H9 (cell line): ENCODE measurements at regions not wholly inside any gene's neighbourhood (a gene's known extent, or its start where the extent isn't known, plus 50 kb on each side); places are given as distances from the start of the nearest gene placed in this dataset.

Experiments used
- DNase-seq: peaks from one replicate; pipeline ENCODE4 v3.0.0-alpha.2; 2017
- H2AFZ ChIP-seq: one replicate; pipeline ENCODE4 v1.6.1; 2013; ENCODE audit warnings: mild to moderate bottlenecking, low read length, control low read depth, moderate library complexity
- H2AK5ac ChIP-seq: 2 replicates; pipeline ENCODE4 v1.6.1; 2013; ENCODE audit warnings: low read length, control low read depth, mixed read lengths; ENCODE audit not compliant: insufficient read length
- H2BK120ac ChIP-seq: one replicate; pipeline ENCODE4 v1.6.1; 2013; ENCODE audit warnings: low read depth, mild to moderate bottlenecking, low read length, control low read depth, inconsistent platforms; ENCODE audit not compliant: poor library complexity, severe bottlenecking
- H2BK12ac ChIP-seq: 2 replicates; pipeline ENCODE4 v1.6.1; 2013; ENCODE audit warnings: low read length, control low read depth, mixed read lengths, low read depth; ENCODE audit not compliant: insufficient read length
- H2BK15ac ChIP-seq: 2 replicates; pipeline ENCODE4 v1.6.1; 2013; ENCODE audit warnings: low read depth, low read length, control low read depth
- H2BK20ac ChIP-seq: one replicate; pipeline ENCODE4 v1.6.1; 2013; ENCODE audit warnings: low read depth, mild to moderate bottlenecking, low read length, control low read depth, inconsistent platforms; ENCODE audit not compliant: poor library complexity, severe bottlenecking
- H2BK5ac ChIP-seq: 2 replicates; pipeline ENCODE4 v1.6.1; 2013; ENCODE audit warnings: low read length, control low read depth, mixed read lengths; ENCODE audit not compliant: insufficient read length
- H3K14ac ChIP-seq: 2 replicates; pipeline ENCODE4 v1.6.1; 2013; ENCODE audit warnings: low read length, control low read depth; ENCODE audit not compliant: insufficient read depth
- H3K18ac ChIP-seq: 2 replicates; pipeline ENCODE4 v1.6.1; 2013; ENCODE audit warnings: low read depth, mild to moderate bottlenecking, mixed read lengths, low read length, control low read depth; ENCODE audit not compliant: insufficient read length
- H3K23ac ChIP-seq: 2 replicates; pipeline ENCODE4 v1.6.1; 2013; ENCODE audit warnings: low read length, control low read depth, mixed read lengths, low read depth; ENCODE audit not compliant: insufficient read length
- H3K23me2 ChIP-seq: 2 replicates; pipeline ENCODE4 v1.6.1; 2013; ENCODE audit warnings: low read depth, mild to moderate bottlenecking, mixed read lengths, low read length, control low read depth; ENCODE audit not compliant: insufficient read length, poor library complexity, severe bottlenecking
- H3K27ac ChIP-seq: 2 replicates; pipeline ENCODE4 v1.5.1; 2013; ENCODE audit warnings: low read length, control low read depth, mixed read lengths, low read depth; ENCODE audit not compliant: insufficient read length
- H3K27me3 ChIP-seq: 2 replicates; pipeline ENCODE4 v1.6.1; 2013; ENCODE audit warnings: low read length, control low read depth, inconsistent platforms; ENCODE audit not compliant: insufficient read depth
- H3K4ac ChIP-seq: 2 replicates; pipeline ENCODE4 v1.6.1; 2013; ENCODE audit warnings: low read depth, mild to moderate bottlenecking, control low read depth, inconsistent platforms, low read length, moderate library complexity
- H3K4me1 ChIP-seq: 2 replicates; pipeline ENCODE4 v1.6.1; 2013; ENCODE audit warnings: low read length, control low read depth, inconsistent platforms; ENCODE audit not compliant: insufficient read depth
- H3K4me2 ChIP-seq: 2 replicates; pipeline ENCODE4 v1.6.1; 2013; ENCODE audit warnings: low read length, control low read depth, mixed read lengths; ENCODE audit not compliant: insufficient read length, insufficient read depth
- H3K56ac ChIP-seq: 2 replicates; pipeline ENCODE4 v1.6.1; 2013; ENCODE audit warnings: low read depth, mild to moderate bottlenecking, mixed read lengths, low read length, control low read depth; ENCODE audit not compliant: insufficient read length
- H3K79me1 ChIP-seq: 2 replicates; pipeline ENCODE4 v1.6.1; 2013; ENCODE audit warnings: low read depth, mild to moderate bottlenecking, moderate library complexity, low read length, control low read depth, inconsistent platforms; ENCODE audit not compliant: insufficient read depth, poor library complexity, severe bottlenecking
- H3K79me2 ChIP-seq: 2 replicates; pipeline ENCODE4 v1.6.1; 2013; ENCODE audit warnings: low read length, control low read depth, inconsistent platforms; ENCODE audit not compliant: insufficient read depth
- H3K9ac ChIP-seq: 2 replicates; pipeline ENCODE4 v1.6.1; 2013; ENCODE audit warnings: low read length, control low read depth, mixed read lengths; ENCODE audit not compliant: insufficient read length; ENCODE audit errors: extremely low read depth
- H3K9me3 ChIP-seq: one replicate; pipeline ENCODE4 v1.6.1; 2013; ENCODE audit warnings: low read depth, low read length, inconsistent platforms; ENCODE audit not compliant: control insufficient read depth
- H3T11ph ChIP-seq: one replicate; pipeline ENCODE4 v1.6.1; 2013; ENCODE audit warnings: mild to moderate bottlenecking, low read length, control low read depth, inconsistent platforms
- H4K20me1 ChIP-seq: one replicate; pipeline ENCODE4 v1.6.1; 2013; ENCODE audit not compliant: control insufficient read depth, insufficient read length, insufficient read depth
- H4K5ac ChIP-seq: 2 replicates; pipeline ENCODE4 v1.6.1; 2013; ENCODE audit warnings: low read depth, mild to moderate bottlenecking, mixed read lengths, low read length, control low read depth; ENCODE audit not compliant: insufficient read length
- H4K8ac ChIP-seq: replicated peaks from 2 replicates; pipeline ENCODE4 v1.6.1; 2013; ENCODE audit warnings: low read length, control low read depth, mixed read lengths, low read depth; ENCODE audit not compliant: insufficient read length
- H4K91ac ChIP-seq: 2 replicates; pipeline ENCODE4 v1.6.1; 2013; ENCODE audit warnings: low read depth, mild to moderate bottlenecking, moderate library complexity, mixed read lengths, low read length, control low read depth; ENCODE audit not compliant: insufficient read length
- H3K27ac Mint-ChIP-seq, 3 experiments: 2 replicates in 2 of 3; 3 replicates in 1 of 3; pipeline ENCODE4 v1.8.0; 2020 to 2021; ENCODE audit warnings: mixed read lengths in 3 of 3, mild to moderate bottlenecking in 1 of 3, moderate library complexity in 1 of 3
- H3K27me3 Mint-ChIP-seq: 2 replicates; pipeline ENCODE4 v1.8.0; 2021; ENCODE audit warnings: low read depth, mild to moderate bottlenecking, moderate library complexity, mixed read lengths
- H3K36me3 Mint-ChIP-seq, 3 experiments: 2 replicates in 2 of 3; 3 replicates in 1 of 3; pipeline ENCODE4 v1.8.0; 2020 to 2021; ENCODE audit warnings: low read depth in 3 of 3, mixed read lengths in 3 of 3; ENCODE audit not compliant: insufficient read depth in 1 of 3
- H3K4me1 Mint-ChIP-seq, 2 experiments: 2 replicates each; pipeline ENCODE4 v1.8.0; 2020; ENCODE audit warnings: mixed read lengths in 2 of 2
- H3K4me3 Mint-ChIP-seq, 2 experiments: 2 replicates in 1 of 2; 3 replicates in 1 of 2; pipeline ENCODE4 v1.8.0; 2020 to 2021; ENCODE audit warnings: mild to moderate bottlenecking in 2 of 2, mixed read lengths in 2 of 2, moderate library complexity in 1 of 2
- H3K9me3 Mint-ChIP-seq, 2 experiments: 2 replicates in 1 of 2; 3 replicates in 1 of 2; pipeline ENCODE4 v1.8.0; 2020; ENCODE audit warnings: mild to moderate bottlenecking in 2 of 2, mixed read lengths in 2 of 2, moderate library complexity in 1 of 2
- WGBS: extraction: QIAGEN DNeasy Blood & Tissue Kit; methylation state at CpG from one replicate; pipeline ENCODE4 v1.1.7; 2013; ENCODE audit warnings: missing lambda C conversion rate, low lambda C conversion rate, mixed read lengths; ENCODE audit not compliant: insufficient read length; ENCODE audit errors: extremely low coverage; 5-methylcytosine and 5-hydroxymethylcytosine counted together
- TF ChIP-seq, protein P1 (sequence below): fragments of 200-600 bp; sonication (generic); conservative IDR thresholded peaks from 3 replicates; pipeline ENCODE4 v1.8.0; 2021; ENCODE audit warnings: antibody characterized with exemption, mild to moderate bottlenecking

DNA sequence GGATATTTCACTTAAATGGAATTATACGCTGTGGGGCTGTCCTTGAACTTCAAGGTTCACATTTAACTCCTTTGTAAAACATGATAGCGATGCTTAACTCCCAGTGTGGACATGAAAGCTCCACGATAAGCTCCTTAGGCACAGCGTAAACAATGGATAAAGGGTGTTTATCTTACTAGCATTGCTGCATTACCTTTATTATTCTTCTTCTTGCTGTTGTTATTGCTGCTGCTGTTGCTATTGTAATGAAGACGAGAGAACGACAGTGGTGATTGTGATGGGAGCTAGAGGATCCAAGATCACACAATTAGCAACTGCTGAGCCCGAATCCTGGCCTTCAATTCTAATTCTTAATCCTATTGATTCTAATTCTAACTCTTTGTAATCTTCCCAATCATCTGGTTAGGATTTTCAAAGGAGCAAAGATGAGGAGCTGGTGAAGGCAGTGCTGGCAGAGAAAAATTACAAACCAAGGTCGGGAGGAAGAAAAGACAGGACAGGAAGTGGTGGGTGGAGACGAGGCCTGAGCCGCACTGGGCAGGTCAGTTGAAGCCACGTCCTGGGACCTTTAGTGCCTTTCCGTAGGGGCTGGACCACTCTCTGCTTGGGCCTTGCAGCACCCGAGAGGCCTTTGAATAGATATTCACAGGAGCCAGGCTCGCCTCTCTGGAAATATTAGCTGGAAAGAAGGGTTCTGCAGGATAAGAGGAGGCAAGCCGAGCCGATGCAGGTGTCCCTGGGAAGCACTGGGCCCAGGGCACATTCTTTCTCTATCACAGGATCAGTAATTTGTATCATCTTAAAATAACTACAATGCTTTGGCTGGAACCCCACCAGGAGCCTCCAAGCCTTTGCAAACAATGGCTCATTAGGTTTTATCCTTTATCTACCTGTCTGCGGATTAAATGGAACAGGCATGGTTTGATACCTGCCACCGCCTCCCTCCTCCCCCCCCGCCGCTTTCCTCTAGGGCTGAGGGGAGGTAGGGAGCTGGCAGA, 571.6 kb downstream of the AJAP1 start:
- H3K9me3 ChIP-seq = no peaks in the 10 kb centered on the region
- H4K91ac ChIP-seq = no peak overlapping the region
- no peak overlapping the region for H2BK5ac ChIP-seq
- no peak overlapping the region for H4K8ac ChIP-seq
- no peak overlapping the region for H2BK20ac ChIP-seq
- H2AK5ac ChIP-seq = no peak overlapping the region
- DNase-seq = peak; percentile 69
- peaks cover 49% of the 10 kb centered on the region; the same call in 1 of the 2 replicates for H3K27me3 ChIP-seq
- H2BK12ac ChIP-seq = no peak overlapping the region
- no peak overlapping the region for H4K5ac ChIP-seq
- H3K23me2 ChIP-seq = no peaks in the 10 kb centered on the region
- H3K4ac ChIP-seq = no peak overlapping the region
- no peak overlapping the region for H2BK15ac ChIP-seq
- no peak overlapping the region for H2BK120ac ChIP-seq
- peak overlapping the region; percentile 31 for H3K4me2 ChIP-seq
- H3K4me3 Mint-ChIP-seq = no peak overlapping the region; a peak in 1 of 5 replicates
- H3K79me1 ChIP-seq = no peaks in the 10 kb centered on the region
- peaks cover 2% of the 10 kb centered on the region; the same call in 1 of the 2 replicates for H3K4me1 ChIP-seq
- H3K4me1 Mint-ChIP-seq = peaks cover 22 to 33% of the 10 kb centered on the region in 2 experiments
- H3K79me2 ChIP-seq = no peaks in the 10 kb centered on the region
- H3T11ph ChIP-seq = no peak overlapping the region
- H3K27ac ChIP-seq = no peak overlapping the region
- H3K14ac ChIP-seq = no peak overlapping the region; the same call in 1 of the 2 replicates
- TF ChIP-seq, protein P1, sequence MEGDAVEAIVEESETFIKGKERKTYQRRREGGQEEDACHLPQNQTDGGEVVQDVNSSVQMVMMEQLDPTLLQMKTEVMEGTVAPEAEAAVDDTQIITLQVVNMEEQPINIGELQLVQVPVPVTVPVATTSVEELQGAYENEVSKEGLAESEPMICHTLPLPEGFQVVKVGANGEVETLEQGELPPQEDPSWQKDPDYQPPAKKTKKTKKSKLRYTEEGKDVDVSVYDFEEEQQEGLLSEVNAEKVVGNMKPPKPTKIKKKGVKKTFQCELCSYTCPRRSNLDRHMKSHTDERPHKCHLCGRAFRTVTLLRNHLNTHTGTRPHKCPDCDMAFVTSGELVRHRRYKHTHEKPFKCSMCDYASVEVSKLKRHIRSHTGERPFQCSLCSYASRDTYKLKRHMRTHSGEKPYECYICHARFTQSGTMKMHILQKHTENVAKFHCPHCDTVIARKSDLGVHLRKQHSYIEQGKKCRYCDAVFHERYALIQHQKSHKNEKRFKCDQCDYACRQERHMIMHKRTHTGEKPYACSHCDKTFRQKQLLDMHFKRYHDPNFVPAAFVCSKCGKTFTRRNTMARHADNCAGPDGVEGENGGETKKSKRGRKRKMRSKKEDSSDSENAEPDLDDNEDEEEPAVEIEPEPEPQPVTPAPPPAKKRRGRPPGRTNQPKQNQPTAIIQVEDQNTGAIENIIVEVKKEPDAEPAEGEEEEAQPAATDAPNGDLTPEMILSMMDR = no peak
- H3K18ac ChIP-seq = no peak overlapping the region
- H3K9ac ChIP-seq = no peak overlapping the region
- H3K56ac ChIP-seq = no peak overlapping the region
- H3K36me3 Mint-ChIP-seq = peaks cover 0 to 3% (median 0%) of the 10 kb centered on the region in 3 experiments; a peak in 2 of 7 replicates
- H2AFZ ChIP-seq = no peak overlapping the region
- H3K27me3 Mint-ChIP-seq = peaks cover 100% of the 10 kb centered on the region
- no peaks in the 10 kb centered on the region for H4K20me1 ChIP-seq
- peaks cover 0 to 4% of the 10 kb centered on the region in 2 experiments; a peak in 1 of 5 replicates for H3K9me3 Mint-ChIP-seq
- H3K27ac Mint-ChIP-seq = peak overlapping the region; percentile 10 to 84 (median 31); a peak in 4 of 7 replicates
- no CpG with 5 or more reads among the region's 20 CpGs for WGBS
- no peak overlapping the region for H3K23ac ChIP-seq
